ENCODE measurements at regions not wholly inside any gene's neighbourhood (a gene's known extent, or its start where the extent isn't known, plus 50 kb on each side); places are given as distances from the start of the nearest gene placed in this dataset.

- no peaks in the 10 kb centered on the region for H3K9me3 ChIP-seq
- H3K4me3 ChIP-seq = no peak overlapping the region
- TF ChIP-seq, protein P1, sequence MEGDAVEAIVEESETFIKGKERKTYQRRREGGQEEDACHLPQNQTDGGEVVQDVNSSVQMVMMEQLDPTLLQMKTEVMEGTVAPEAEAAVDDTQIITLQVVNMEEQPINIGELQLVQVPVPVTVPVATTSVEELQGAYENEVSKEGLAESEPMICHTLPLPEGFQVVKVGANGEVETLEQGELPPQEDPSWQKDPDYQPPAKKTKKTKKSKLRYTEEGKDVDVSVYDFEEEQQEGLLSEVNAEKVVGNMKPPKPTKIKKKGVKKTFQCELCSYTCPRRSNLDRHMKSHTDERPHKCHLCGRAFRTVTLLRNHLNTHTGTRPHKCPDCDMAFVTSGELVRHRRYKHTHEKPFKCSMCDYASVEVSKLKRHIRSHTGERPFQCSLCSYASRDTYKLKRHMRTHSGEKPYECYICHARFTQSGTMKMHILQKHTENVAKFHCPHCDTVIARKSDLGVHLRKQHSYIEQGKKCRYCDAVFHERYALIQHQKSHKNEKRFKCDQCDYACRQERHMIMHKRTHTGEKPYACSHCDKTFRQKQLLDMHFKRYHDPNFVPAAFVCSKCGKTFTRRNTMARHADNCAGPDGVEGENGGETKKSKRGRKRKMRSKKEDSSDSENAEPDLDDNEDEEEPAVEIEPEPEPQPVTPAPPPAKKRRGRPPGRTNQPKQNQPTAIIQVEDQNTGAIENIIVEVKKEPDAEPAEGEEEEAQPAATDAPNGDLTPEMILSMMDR (IDR thresholded peaks at IDR 0.05) = no peak
- no peak overlapping the region for H3K27ac ChIP-seq
- DNase-seq (ENCODE audit: low spot score) = no peak
- no peaks in the 10 kb centered on the region for H3K27me3 ChIP-seq
- peaks cover 0 to 4% of the 10 kb centered on the region in 2 donors for H3K4me1 ChIP-seq
- no peaks in the 10 kb centered on the region for H3K36me3 ChIP-seq
Measured at GRCh38 chr1:218494449-218494852, 149.3 kb downstream of the TGFB2 start.

GRCh38 chr1:218495931-218496330, 150.8 kb downstream of the TGFB2 start:
- Histone ChIP-seq H3K4me3 (no peak overlapping the region), H3K36me3 (no peaks in the 10 kb centered on the region), H3K4me1 (peaks cover 0 to 9% of the 10 kb centered on the region in 2 donors), H3K9me3 (no peaks in the 10 kb centered on the region), H3K27ac (no peak overlapping the region), H3K27me3 (no peaks in the 10 kb centered on the region)
- TF ChIP-seq, protein P1 (IDR thresholded peaks at IDR 0.05) = no peak
- DNase-seq (ENCODE audit: low spot score) = no peak

DNA sequence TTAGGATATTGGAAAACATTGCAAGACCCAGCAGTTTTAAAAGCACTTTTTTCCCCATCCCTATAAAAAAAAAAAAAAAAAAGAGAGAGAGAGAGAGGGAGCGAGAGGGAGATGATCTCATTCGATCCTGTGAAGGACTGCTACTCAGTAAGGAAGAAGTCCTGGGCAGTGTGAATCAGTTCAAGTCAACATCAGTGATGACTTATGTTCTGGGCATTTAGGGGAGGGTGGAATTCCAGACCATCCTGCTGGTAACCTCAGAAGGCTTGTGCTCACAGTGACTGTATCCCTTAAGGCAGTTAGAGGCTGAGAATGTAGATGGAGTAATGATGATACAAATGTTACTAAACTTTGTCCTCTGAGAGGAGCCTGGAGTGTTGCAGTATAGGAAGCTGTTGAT, 151.4 kb downstream of the TGFB2 start:
- TF ChIP-seq, protein P1 (IDR thresholded peaks at IDR 0.05) = no peak

GRCh38 chr1:218498056-218498938, 153.2 kb downstream of the TGFB2 start:
- Histone ChIP-seq H3K4me3 (peak overlapping the region in 1 of 2 donors; percentile 29), H3K9me3 (no peaks in the 10 kb centered on the region), H3K27me3 (no peaks in the 10 kb centered on the region), H3K36me3 (no peaks in the 10 kb centered on the region), H3K27ac (peak overlapping the region; percentile 48 to 50), H3K4me1 (peaks cover 0 to 9% of the 10 kb centered on the region in 2 donors)
- no peak for DNase-seq (ENCODE audit: low spot score)
- TF ChIP-seq, protein P1 (IDR thresholded peaks at IDR 0.05) = no peak

More for the DNA sequence above, 151.4 kb downstream of the TGFB2 start:
- DNase-seq (ENCODE audit: low spot score) = no peak
- Histone ChIP-seq H3K36me3 (no peaks in the 10 kb centered on the region), H3K9me3 (no peaks in the 10 kb centered on the region), H3K4me1 (peaks cover 0 to 9% of the 10 kb centered on the region in 2 donors), H3K4me3 (no peak overlapping the region), H3K27me3 (no peaks in the 10 kb centered on the region), H3K27ac (no peak overlapping the region)

GRCh38 chr1:218499011-218499691, 154.0 kb downstream of the TGFB2 start:
- H3K27ac ChIP-seq = peak overlapping the region; percentile 48 to 50
- no peaks in the 10 kb centered on the region for H3K27me3 ChIP-seq
- TF ChIP-seq, protein P1 (IDR thresholded peaks at IDR 0.05) = no peak
- H3K4me1 ChIP-seq = peaks cover 0 to 9% of the 10 kb centered on the region in 2 donors
- H3K9me3 ChIP-seq = no peaks in the 10 kb centered on the region
- no peak for DNase-seq (ENCODE audit: low spot score)
- peak overlapping the region in 1 of 2 donors; percentile 29 for H3K4me3 ChIP-seq
- no peaks in the 10 kb centered on the region for H3K36me3 ChIP-seq
